ENCODE measurements at regions not wholly inside any gene's neighbourhood (a gene's known extent, or its start where the extent isn't known, plus 50 kb on each side); places are given as distances from the start of the nearest gene placed in this dataset.

DNA sequence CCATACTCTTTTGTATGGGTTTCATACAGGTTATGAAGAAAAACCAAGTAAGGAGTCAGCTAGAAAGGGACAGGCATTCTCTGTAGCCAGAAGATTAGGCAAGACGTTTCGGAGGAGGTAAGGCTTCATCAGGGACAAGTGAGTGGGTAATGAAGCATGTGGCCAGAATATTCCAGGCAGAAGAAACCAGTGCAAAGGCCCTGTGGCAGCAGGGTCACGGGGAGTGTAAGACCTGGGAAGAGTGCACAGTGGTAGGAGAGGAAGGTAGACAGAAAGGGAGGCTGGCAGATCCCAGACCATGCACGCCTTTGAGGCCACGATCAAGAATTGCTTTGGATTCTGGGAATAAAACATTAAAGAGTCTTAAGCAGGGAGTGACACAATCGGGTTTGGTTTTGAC is 177.6 kb downstream of the MIAT start:
- DNase-seq (ENCODE audit: low read depth, low spot score), result no peak
- dilution Hi-C loops (cut with MboI; ENCODE audit: extremely low pct_ligation_motif_present, low sequenced_read_pairs), result no loop called here
- no peaks in the 10 kb centered on the region for H3K9me3 ChIP-seq (ENCODE audit: control insufficient read depth, low read depth, low read length)
- no peaks in the 10 kb centered on the region for H3K36me3 ChIP-seq (ENCODE audit: control insufficient read depth in 2 of 2, extremely low read depth in 1 of 2, insufficient read depth in 2 of 2, low read length in 2 of 2)
- no peaks in the 10 kb centered on the region for H3K9me1 ChIP-seq (ENCODE audit: control insufficient read depth, extremely low read depth, insufficient read depth, low read length)
- TF ChIP-seq EZH2 (IDR thresholded peaks at IDR 0.05; ENCODE audit: low read length), result no peak
- TF ChIP-seq, protein P1, sequence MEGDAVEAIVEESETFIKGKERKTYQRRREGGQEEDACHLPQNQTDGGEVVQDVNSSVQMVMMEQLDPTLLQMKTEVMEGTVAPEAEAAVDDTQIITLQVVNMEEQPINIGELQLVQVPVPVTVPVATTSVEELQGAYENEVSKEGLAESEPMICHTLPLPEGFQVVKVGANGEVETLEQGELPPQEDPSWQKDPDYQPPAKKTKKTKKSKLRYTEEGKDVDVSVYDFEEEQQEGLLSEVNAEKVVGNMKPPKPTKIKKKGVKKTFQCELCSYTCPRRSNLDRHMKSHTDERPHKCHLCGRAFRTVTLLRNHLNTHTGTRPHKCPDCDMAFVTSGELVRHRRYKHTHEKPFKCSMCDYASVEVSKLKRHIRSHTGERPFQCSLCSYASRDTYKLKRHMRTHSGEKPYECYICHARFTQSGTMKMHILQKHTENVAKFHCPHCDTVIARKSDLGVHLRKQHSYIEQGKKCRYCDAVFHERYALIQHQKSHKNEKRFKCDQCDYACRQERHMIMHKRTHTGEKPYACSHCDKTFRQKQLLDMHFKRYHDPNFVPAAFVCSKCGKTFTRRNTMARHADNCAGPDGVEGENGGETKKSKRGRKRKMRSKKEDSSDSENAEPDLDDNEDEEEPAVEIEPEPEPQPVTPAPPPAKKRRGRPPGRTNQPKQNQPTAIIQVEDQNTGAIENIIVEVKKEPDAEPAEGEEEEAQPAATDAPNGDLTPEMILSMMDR (optimal IDR thresholded peaks at IDR 0.05 in 1 of 3, IDR thresholded peaks at IDR 0.05 in 1 of 3, conservative IDR thresholded peaks at IDR 0.05 in 1 of 3; ENCODE audit: extremely low read depth in 1 of 3, insufficient read depth in 2 of 3, low read length in 3 of 3), result no peak
- H3K9ac ChIP-seq (ENCODE audit: control insufficient read depth, extremely low read depth, insufficient read depth, low read length), result no peak overlapping the region
- H3K27me3 ChIP-seq (ENCODE audit: control insufficient read depth, extremely low read depth, insufficient read depth, low read length), result no peaks in the 10 kb centered on the region
- H4K20me1 ChIP-seq (ENCODE audit: control insufficient read depth, extremely low read depth, insufficient read depth, low read length), result no peaks in the 10 kb centered on the region
- H3K79me2 ChIP-seq (ENCODE audit: control insufficient read depth, insufficient read depth, low read length), result no peaks in the 10 kb centered on the region
- H3K4me3 ChIP-seq (ENCODE audit: control insufficient read depth in 2 of 3, extremely low read depth in 1 of 3, insufficient read depth in 2 of 3, low read depth in 1 of 3, low read length in 3 of 3), result no peak overlapping the region
- H3K4me1 ChIP-seq (ENCODE audit: control insufficient read depth, extremely low read depth, insufficient read depth, low read length), result no peaks in the 10 kb centered on the region
- H3K27ac ChIP-seq (ENCODE audit: control insufficient read depth, insufficient read depth, low read length), result no peak overlapping the region
- H3K4me2 ChIP-seq (ENCODE audit: control insufficient read depth, extremely low read depth, insufficient read depth, low read depth, low read length), result no peak overlapping the region
- no peak for FAIRE-seq
- no peak overlapping the region for H2AFZ ChIP-seq (ENCODE audit: control insufficient read depth, low read length)

DNA sequence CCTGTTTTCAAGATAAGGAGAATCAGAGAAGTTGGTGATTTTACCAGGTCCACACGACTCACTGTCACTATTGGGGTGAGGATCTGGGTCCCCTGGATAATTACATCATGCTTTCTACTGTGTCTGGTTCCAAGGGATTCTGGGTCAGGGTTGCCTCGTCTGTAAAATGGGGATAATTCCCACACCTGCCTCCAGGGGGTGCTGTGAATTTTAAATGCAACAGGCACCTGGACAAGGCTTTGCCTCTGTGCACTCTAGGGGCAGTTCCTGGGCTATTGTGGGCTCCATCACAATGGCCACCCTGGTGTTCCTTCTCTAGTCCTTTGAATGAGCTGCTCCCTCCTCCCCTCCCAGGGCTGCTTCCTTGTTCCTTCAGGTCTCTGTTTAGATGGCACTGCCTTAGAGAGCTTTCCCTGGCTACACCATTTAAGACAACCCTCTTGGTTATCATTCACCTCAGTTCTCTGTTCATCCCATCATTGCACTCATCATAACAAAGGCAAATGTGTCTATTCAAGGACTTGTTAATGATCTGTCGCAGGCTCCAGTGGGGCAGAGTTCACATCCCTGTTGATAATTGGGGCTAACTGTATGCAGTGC is 178.6 kb downstream of the MIAT start:
- FAIRE-seq, result peak; percentile 41
- no peak overlapping the region for H3K4me2 ChIP-seq (ENCODE audit: control insufficient read depth, extremely low read depth, insufficient read depth, low read depth, low read length)
- no peaks in the 10 kb centered on the region for H4K20me1 ChIP-seq (ENCODE audit: control insufficient read depth, extremely low read depth, insufficient read depth, low read length)
- H3K9me3 ChIP-seq (ENCODE audit: control insufficient read depth, low read depth, low read length), result no peaks in the 10 kb centered on the region
- no peaks in the 10 kb centered on the region for H3K27me3 ChIP-seq (ENCODE audit: control insufficient read depth, extremely low read depth, insufficient read depth, low read length)
- no peak overlapping the region for H2AFZ ChIP-seq (ENCODE audit: control insufficient read depth, low read length)
- H3K4me3 ChIP-seq (ENCODE audit: control insufficient read depth in 2 of 3, extremely low read depth in 1 of 3, insufficient read depth in 2 of 3, low read depth in 1 of 3, low read length in 3 of 3), result no peak overlapping the region
- H3K4me1 ChIP-seq (ENCODE audit: control insufficient read depth, extremely low read depth, insufficient read depth, low read length), result no peaks in the 10 kb centered on the region
- no peaks in the 10 kb centered on the region for H3K9me1 ChIP-seq (ENCODE audit: control insufficient read depth, extremely low read depth, insufficient read depth, low read length)
- H3K79me2 ChIP-seq (ENCODE audit: control insufficient read depth, insufficient read depth, low read length), result no peaks in the 10 kb centered on the region
- dilution Hi-C loops (cut with MboI; ENCODE audit: extremely low pct_ligation_motif_present, low sequenced_read_pairs), result no loop called here
- no peak for DNase-seq (ENCODE audit: low read depth, low spot score)
- H3K9ac ChIP-seq (ENCODE audit: control insufficient read depth, extremely low read depth, insufficient read depth, low read length), result no peak overlapping the region
- no peak for TF ChIP-seq EZH2 (IDR thresholded peaks at IDR 0.05; ENCODE audit: low read length)
- TF ChIP-seq, protein P1 (optimal IDR thresholded peaks at IDR 0.05 in 1 of 3, IDR thresholded peaks at IDR 0.05 in 1 of 3, conservative IDR thresholded peaks at IDR 0.05 in 1 of 3; ENCODE audit: extremely low read depth in 1 of 3, insufficient read depth in 2 of 3, low read length in 3 of 3), result peak; percentile 61 to 81 (median 74)
- no peaks in the 10 kb centered on the region for H3K36me3 ChIP-seq (ENCODE audit: control insufficient read depth in 2 of 2, extremely low read depth in 1 of 2, insufficient read depth in 2 of 2, low read length in 2 of 2)
- H3K27ac ChIP-seq (ENCODE audit: control insufficient read depth, insufficient read depth, low read length), result no peak overlapping the region

Measured in keratinocyte (primary cell).